MM.1S (cell line): ENCODE measurements at regions not wholly inside any gene's neighbourhood (a gene's known extent, or its start where the extent isn't known, plus 50 kb on each side); places are given as distances from the start of the nearest gene placed in this dataset.

Experiments
- CTCF ChIP-seq: fragments of 300-600 bp; sonication (generic); IDR thresholded peaks from 2 replicates; pipeline ENCODE4 v1.5.1; 2016; ENCODE audit warnings: antibody characterized with exemption, low read length, mixed read lengths
- EZH2 ChIP-seq: fragments of 300-600 bp; sonication (generic); optimal IDR thresholded peaks from 2 replicates; pipeline ENCODE3; 2017; ENCODE audit warnings: low read depth, mild to moderate bottlenecking, antibody characterized with exemption, low read length, mixed read lengths

GRCh38 chr5:166938071-166938470 lies 1353.4 kb upstream of the WWC1 start:
- no peak for TF ChIP-seq CTCF
- no peak for TF ChIP-seq EZH2
